ENCODE measurements at regions not wholly inside any gene's neighbourhood (a gene's known extent, or its start where the extent isn't known, plus 50 kb on each side); places are given as distances from the start of the nearest gene placed in this dataset.

GRCh38 chr6:9464583-9464982, 950.3 kb downstream of the TFAP2A start:
- H3K9me2 ChIP-seq (ENCODE audit: insufficient read depth): no peaks in the 10 kb centered on the region
- ChIA-PET CTCF (no interaction called here), RAD21 (ENCODE audit: low non-redundant PET in 1 of 2, low total read pairs in 2 of 2, uncharacterized antibody in 2 of 2, unreplicated experiment in 2 of 2) (no interaction called here), POLR2A (no interaction called here)
- BruUV-seq (replicated peaks): no TSS peak
- H2AFZ ChIP-seq (ENCODE audit: low read depth, low read length, poor library complexity, severe bottlenecking): no peak overlapping the region
- intact Hi-C loops (cut with micrococcal nuclease): no loop called here
- no peaks in the 10 kb centered on the region for H3K36me3 ChIP-seq (ENCODE audit: control insufficient read depth in 1 of 2, insufficient read depth in 2 of 2, low read length in 2 of 2)
- H3K27me3 ChIP-seq (ENCODE audit: insufficient read depth, low read length): peaks cover 13% of the 10 kb centered on the region; the same call in 1 of the 2 replicates
- TF ChIP-seq POLR2AphosphoS5 (IDR thresholded peaks at IDR 0.05; ENCODE audit: low read depth, low read length) (no peak), SIN3A (IDR thresholded peaks at IDR 0.05; ENCODE audit: low read depth) (no peak), CEBPB (IDR thresholded peaks at IDR 0.05; ENCODE audit: low read depth) (no peak), ATF3 (IDR thresholded peaks at IDR 0.05) (no peak), EGR1 (IDR thresholded peaks at IDR 0.05; ENCODE audit: low read depth) (no peak), CTCF (IDR thresholded peaks at IDR 0.05 in 2 of 3, conservative IDR thresholded peaks at IDR 0.05 in 1 of 3; ENCODE audit: borderline replicate concordance in 1 of 3, insufficient read depth in 1 of 3, low read depth in 2 of 3, low read length in 2 of 3) (no peak), MAX (IDR thresholded peaks at IDR 0.05) (no peak), TCF7L2 (IDR thresholded peaks at IDR 0.05; ENCODE audit: borderline replicate concordance, extremely low read depth, insufficient read depth, insufficient read length) (no peak)
- H3K9me3 ChIP-seq (ENCODE audit: control insufficient read depth in 1 of 2, insufficient read depth in 1 of 2, low read depth in 1 of 2, low read length in 2 of 2): no peaks in the 10 kb centered on the region
- DNase-seq (ENCODE audit: low read depth, low spot score): no peak
- no peak overlapping the region for H3K27ac ChIP-seq (ENCODE audit: low read depth, low read length)
- no peaks in the 10 kb centered on the region for H3K4me1 ChIP-seq (ENCODE audit: control insufficient read depth in 1 of 2, insufficient read depth in 2 of 2, low read length in 2 of 2)
- no peak overlapping the region for H3K4me3 ChIP-seq (replicated peaks in 1 of 2; ENCODE audit: low read depth in 1 of 2, low read length in 2 of 2)
- no peak overlapping the region for H3K4me2 ChIP-seq (ENCODE audit: low read length)
- H3K79me2 ChIP-seq (ENCODE audit: insufficient read depth, low read length): no peaks in the 10 kb centered on the region
- ATAC-seq: no peak
- H4K20me1 ChIP-seq (ENCODE audit: insufficient read depth): no peaks in the 10 kb centered on the region
- H3K9ac ChIP-seq (ENCODE audit: low read length): no peak overlapping the region

GRCh38 chr6:9463311-9463710, 951.6 kb downstream of the TFAP2A start:
- intact Hi-C loops (cut with micrococcal nuclease): no loop called here
- Histone ChIP-seq H3K79me2 (ENCODE audit: insufficient read depth, low read length) (no peaks in the 10 kb centered on the region), H3K4me3 (replicated peaks in 1 of 2; ENCODE audit: low read depth in 1 of 2, low read length in 2 of 2) (no peak overlapping the region), H3K4me1 (ENCODE audit: control insufficient read depth in 1 of 2, insufficient read depth in 2 of 2, low read length in 2 of 2) (no peaks in the 10 kb centered on the region), H3K9me3 (ENCODE audit: control insufficient read depth in 1 of 2, insufficient read depth in 1 of 2, low read depth in 1 of 2, low read length in 2 of 2) (no peaks in the 10 kb centered on the region), H2AFZ (ENCODE audit: low read depth, low read length, poor library complexity, severe bottlenecking) (no peak overlapping the region), H3K9ac (ENCODE audit: low read length) (no peak overlapping the region), H4K20me1 (ENCODE audit: insufficient read depth) (no peaks in the 10 kb centered on the region), H3K4me2 (ENCODE audit: low read length) (no peak overlapping the region), H3K36me3 (ENCODE audit: control insufficient read depth in 1 of 2, insufficient read depth in 2 of 2, low read length in 2 of 2) (no peaks in the 10 kb centered on the region), H3K27me3 (ENCODE audit: insufficient read depth, low read length) (peaks cover 7% of the 10 kb centered on the region; the same call in 1 of the 2 replicates), H3K27ac (ENCODE audit: low read depth, low read length) (no peak overlapping the region), H3K9me2 (ENCODE audit: insufficient read depth) (no peaks in the 10 kb centered on the region)
- no peak for DNase-seq (ENCODE audit: low read depth, low spot score)
- POLR2A ChIA-PET: no interaction called here
- no peak for ATAC-seq
- CTCF ChIA-PET: no interaction called here
- BruUV-seq (replicated peaks): no TSS peak
- RAD21 ChIA-PET (ENCODE audit: low non-redundant PET in 1 of 2, low total read pairs in 2 of 2, uncharacterized antibody in 2 of 2, unreplicated experiment in 2 of 2): no interaction called here
- TF ChIP-seq JUND (IDR thresholded peaks at IDR 0.05) (no peak), SIN3A (IDR thresholded peaks at IDR 0.05; ENCODE audit: low read depth) (no peak), SRF (IDR thresholded peaks at IDR 0.05; ENCODE audit: low read depth) (no peak), YY1 (IDR thresholded peaks at IDR 0.05; ENCODE audit: extremely low read depth, insufficient replicate concordance, low read depth, low read length) (no peak), SP1 (IDR thresholded peaks at IDR 0.05; ENCODE audit: low read depth) (no peak), CEBPB (IDR thresholded peaks at IDR 0.05; ENCODE audit: low read depth) (no peak), ELF1 (IDR thresholded peaks at IDR 0.05; ENCODE audit: borderline replicate concordance, low read depth) (no peak)
